ENCODE measurements at regions not wholly inside any gene's neighbourhood (a gene's known extent, or its start where the extent isn't known, plus 50 kb on each side); places are given as distances from the start of the nearest gene placed in this dataset.

GRCh38 chr3:59302442-59302841 lies 252.6 kb upstream of the CFAP20DC start:
- DNase-seq: no peak
- in situ Hi-C loops (cut with MboI; ENCODE audit: low pct_unique_long_range_greater_than_20kb, low sequenced_read_pairs): no loop called here

GRCh38 chr3:59300733-59301132 lies 250.9 kb upstream of the CFAP20DC start:
- no peak for DNase-seq
- in situ Hi-C loops (cut with MboI; ENCODE audit: low pct_unique_long_range_greater_than_20kb, low sequenced_read_pairs): no loop called here

GRCh38 chr3:59299561-59299960 lies 249.7 kb upstream of the CFAP20DC start:
- in situ Hi-C loops (cut with MboI; ENCODE audit: low pct_unique_long_range_greater_than_20kb, low sequenced_read_pairs): no loop called here
- no peak for DNase-seq

- in situ Hi-C loops (cut with MboI; ENCODE audit: low pct_unique_long_range_greater_than_20kb, low sequenced_read_pairs): no loop called here
Measured at GRCh38 chr3:59290358-59290757, 240.5 kb upstream of the CFAP20DC start.

GRCh38 chr3:59289831-59290230 lies 240.0 kb upstream of the CFAP20DC start:
- no peak for DNase-seq
- in situ Hi-C loops (cut with MboI; ENCODE audit: low pct_unique_long_range_greater_than_20kb, low sequenced_read_pairs): no loop called here

More at GRCh38 chr3:59290358-59290757, 240.5 kb upstream of the CFAP20DC start:
- no peak for DNase-seq

- DNase-seq: no peak
- in situ Hi-C loops (cut with MboI; ENCODE audit: low pct_unique_long_range_greater_than_20kb, low sequenced_read_pairs): no loop called here
Measured at GRCh38 chr3:59288951-59289350, 239.1 kb upstream of the CFAP20DC start.

- DNase-seq: no peak
- in situ Hi-C loops (cut with MboI; ENCODE audit: low pct_unique_long_range_greater_than_20kb, low sequenced_read_pairs): no loop called here
Measured at GRCh38 chr3:59286791-59287531, 237.1 kb upstream of the CFAP20DC start.

- no peak for DNase-seq
- in situ Hi-C loops (cut with MboI; ENCODE audit: low pct_unique_long_range_greater_than_20kb, low sequenced_read_pairs): no loop called here
Measured at GRCh38 chr3:59285560-59285959, 235.7 kb upstream of the CFAP20DC start.

GRCh38 chr3:59284926-59285325 lies 235.1 kb upstream of the CFAP20DC start:
- no peak for DNase-seq
- in situ Hi-C loops (cut with MboI; ENCODE audit: low pct_unique_long_range_greater_than_20kb, low sequenced_read_pairs): no loop called here

GRCh38 chr3:59280113-59280512 lies 230.3 kb upstream of the CFAP20DC start:
- no peak for DNase-seq
- in situ Hi-C loops (cut with MboI; ENCODE audit: low pct_unique_long_range_greater_than_20kb, low sequenced_read_pairs): no loop called here

GRCh38 chr3:59277816-59278215 lies 228.0 kb upstream of the CFAP20DC start:
- in situ Hi-C loops (cut with MboI; ENCODE audit: low pct_unique_long_range_greater_than_20kb, low sequenced_read_pairs): no loop called here
- no peak for DNase-seq

- in situ Hi-C loops (cut with MboI; ENCODE audit: low pct_unique_long_range_greater_than_20kb, low sequenced_read_pairs): no loop called here
- no peak for DNase-seq
Measured at GRCh38 chr3:59277201-59277600, 227.4 kb upstream of the CFAP20DC start.

GRCh38 chr3:59273976-59274375 lies 224.2 kb upstream of the CFAP20DC start:
- DNase-seq: no peak
- in situ Hi-C loops (cut with MboI; ENCODE audit: low pct_unique_long_range_greater_than_20kb, low sequenced_read_pairs): no loop called here

GRCh38 chr3:59271971-59272370 lies 222.1 kb upstream of the CFAP20DC start:
- DNase-seq: no peak
- in situ Hi-C loops (cut with MboI; ENCODE audit: low pct_unique_long_range_greater_than_20kb, low sequenced_read_pairs): no loop called here

- in situ Hi-C loops (cut with MboI; ENCODE audit: low pct_unique_long_range_greater_than_20kb, low sequenced_read_pairs): no loop called here
Measured at GRCh38 chr3:59270921-59271320, 221.1 kb upstream of the CFAP20DC start.

GRCh38 chr3:59270209-59270608 lies 220.4 kb upstream of the CFAP20DC start:
- in situ Hi-C loops (cut with MboI; ENCODE audit: low pct_unique_long_range_greater_than_20kb, low sequenced_read_pairs): no loop called here
- DNase-seq: no peak

More at GRCh38 chr3:59270921-59271320, 221.1 kb upstream of the CFAP20DC start:
- no peak for DNase-seq

GRCh38 chr3:59268170-59268569 lies 218.3 kb upstream of the CFAP20DC start:
- in situ Hi-C loops (cut with MboI; ENCODE audit: low pct_unique_long_range_greater_than_20kb, low sequenced_read_pairs): no loop called here
- no peak for DNase-seq

GRCh38 chr3:59267021-59267420 lies 217.2 kb upstream of the CFAP20DC start:
- in situ Hi-C loops (cut with MboI; ENCODE audit: low pct_unique_long_range_greater_than_20kb, low sequenced_read_pairs): no loop called here
- no peak for DNase-seq

GRCh38 chr3:59266551-59266950 lies 216.7 kb upstream of the CFAP20DC start:
- DNase-seq: no peak
- in situ Hi-C loops (cut with MboI; ENCODE audit: low pct_unique_long_range_greater_than_20kb, low sequenced_read_pairs): no loop called here

GRCh38 chr3:59265566-59265965 lies 215.7 kb upstream of the CFAP20DC start:
- no peak for DNase-seq
- in situ Hi-C loops (cut with MboI; ENCODE audit: low pct_unique_long_range_greater_than_20kb, low sequenced_read_pairs): no loop called here

- in situ Hi-C loops (cut with MboI; ENCODE audit: low pct_unique_long_range_greater_than_20kb, low sequenced_read_pairs): no loop called here
- no peak for DNase-seq
Measured at GRCh38 chr3:59264366-59264765, 214.5 kb upstream of the CFAP20DC start.

Measured in KBM-7 (cell line).